ENCODE measurements at regions not wholly inside any gene's neighbourhood (a gene's known extent, or its start where the extent isn't known, plus 50 kb on each side); places are given as distances from the start of the nearest gene placed in this dataset.

- Histone ChIP-seq H3K27me3 (ENCODE audit: low read depth) (no peaks in the 10 kb centered on the region), H3K27ac (replicated peaks) (no peak overlapping the region), H3K9me3 (replicated peaks) (no peaks in the 10 kb centered on the region), H3K36me3 (no peaks in the 10 kb centered on the region), H3K4me3 (no peak overlapping the region), H3K4me1 (peaks cover 19% of the 10 kb centered on the region)
- TF ChIP-seq, protein P1, sequence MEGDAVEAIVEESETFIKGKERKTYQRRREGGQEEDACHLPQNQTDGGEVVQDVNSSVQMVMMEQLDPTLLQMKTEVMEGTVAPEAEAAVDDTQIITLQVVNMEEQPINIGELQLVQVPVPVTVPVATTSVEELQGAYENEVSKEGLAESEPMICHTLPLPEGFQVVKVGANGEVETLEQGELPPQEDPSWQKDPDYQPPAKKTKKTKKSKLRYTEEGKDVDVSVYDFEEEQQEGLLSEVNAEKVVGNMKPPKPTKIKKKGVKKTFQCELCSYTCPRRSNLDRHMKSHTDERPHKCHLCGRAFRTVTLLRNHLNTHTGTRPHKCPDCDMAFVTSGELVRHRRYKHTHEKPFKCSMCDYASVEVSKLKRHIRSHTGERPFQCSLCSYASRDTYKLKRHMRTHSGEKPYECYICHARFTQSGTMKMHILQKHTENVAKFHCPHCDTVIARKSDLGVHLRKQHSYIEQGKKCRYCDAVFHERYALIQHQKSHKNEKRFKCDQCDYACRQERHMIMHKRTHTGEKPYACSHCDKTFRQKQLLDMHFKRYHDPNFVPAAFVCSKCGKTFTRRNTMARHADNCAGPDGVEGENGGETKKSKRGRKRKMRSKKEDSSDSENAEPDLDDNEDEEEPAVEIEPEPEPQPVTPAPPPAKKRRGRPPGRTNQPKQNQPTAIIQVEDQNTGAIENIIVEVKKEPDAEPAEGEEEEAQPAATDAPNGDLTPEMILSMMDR (IDR thresholded peaks at IDR 0.05; ENCODE audit: borderline replicate concordance), result no peak
- intact Hi-C loops (cut with micrococcal nuclease), result no loop called here
- DNase-seq, result no peak
Measured at GRCh38 chr17:83180996-83181481, 101.6 kb downstream of the METRNL start.

GRCh38 chr17:83181991-83182619, 102.7 kb downstream of the METRNL start:
- TF ChIP-seq, protein P1 (IDR thresholded peaks at IDR 0.05; ENCODE audit: borderline replicate concordance), result no peak
- peak overlapping the region; percentile 25 for H3K27ac ChIP-seq (replicated peaks)
- no peaks in the 10 kb centered on the region for H3K9me3 ChIP-seq (replicated peaks)
- peaks cover 19% of the 10 kb centered on the region for H3K4me1 ChIP-seq
- intact Hi-C loops (cut with micrococcal nuclease), result no loop called here
- DNase-seq, result no peak
- no peak overlapping the region for H3K4me3 ChIP-seq
- H3K36me3 ChIP-seq, result no peaks in the 10 kb centered on the region
- H3K27me3 ChIP-seq (ENCODE audit: low read depth), result no peaks in the 10 kb centered on the region

DNA sequence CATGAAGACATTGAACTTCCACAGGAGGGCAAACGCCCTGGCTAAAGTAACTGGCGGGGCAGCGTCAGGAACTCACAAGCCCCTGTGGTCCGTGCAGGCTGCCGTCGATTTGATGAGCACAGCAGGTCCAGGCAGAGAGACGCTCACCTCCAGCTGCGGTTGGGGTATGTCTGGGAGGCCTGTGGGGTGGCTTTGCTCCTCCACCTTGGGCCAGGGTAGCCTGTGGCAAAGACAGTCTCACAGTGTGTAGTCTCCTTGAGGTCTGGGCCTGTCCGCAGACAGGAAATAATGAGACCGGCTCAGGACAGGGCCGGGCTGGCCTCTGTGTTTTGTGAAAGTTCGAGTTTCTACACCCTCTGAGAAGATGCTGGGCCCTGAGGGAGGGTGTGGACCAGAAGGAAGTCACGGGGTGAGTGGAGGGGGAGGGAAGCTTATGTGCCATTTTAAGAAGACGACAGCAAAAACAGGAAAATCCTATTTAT, 103.3 kb downstream of the METRNL start:
- peaks cover under 1% of the 10 kb centered on the region for H3K9me3 ChIP-seq (replicated peaks)
- H3K4me3 ChIP-seq, result no peak overlapping the region
- intact Hi-C loops (cut with micrococcal nuclease), result no loop called here
- TF ChIP-seq, protein P1 (IDR thresholded peaks at IDR 0.05; ENCODE audit: borderline replicate concordance), result no peak
- peaks cover 19% of the 10 kb centered on the region for H3K4me1 ChIP-seq
- H3K36me3 ChIP-seq, result no peaks in the 10 kb centered on the region
- no peak for DNase-seq
- no peaks in the 10 kb centered on the region for H3K27me3 ChIP-seq (ENCODE audit: low read depth)
- peak overlapping the region; percentile 25 for H3K27ac ChIP-seq (replicated peaks)

- Histone ChIP-seq H3K4me1 (peaks cover 19% of the 10 kb centered on the region), H3K27me3 (ENCODE audit: low read depth) (no peaks in the 10 kb centered on the region), H3K4me3 (no peak overlapping the region), H3K9me3 (replicated peaks) (peaks cover 7% of the 10 kb centered on the region), H3K36me3 (no peaks in the 10 kb centered on the region), H3K27ac (replicated peaks) (peak overlapping the region; percentile 25)
- intact Hi-C loops (cut with micrococcal nuclease), result no loop called here
- no peak for DNase-seq
- TF ChIP-seq, protein P1 (IDR thresholded peaks at IDR 0.05; ENCODE audit: borderline replicate concordance), result no peak
Measured at GRCh38 chr17:83183145-83183948, 103.9 kb downstream of the METRNL start.

- TF ChIP-seq, protein P1 (IDR thresholded peaks at IDR 0.05; ENCODE audit: borderline replicate concordance), result no peak
Measured at GRCh38 chr17:83183951-83184506, 104.6 kb downstream of the METRNL start.

More at GRCh38 chr17:83183951-83184506, 104.6 kb downstream of the METRNL start:
- no peak for DNase-seq
- Histone ChIP-seq H3K9me3 (replicated peaks) (peaks cover 11% of the 10 kb centered on the region), H3K27me3 (ENCODE audit: low read depth) (no peaks in the 10 kb centered on the region), H3K36me3 (no peaks in the 10 kb centered on the region), H3K4me3 (no peak overlapping the region), H3K4me1 (peaks cover 19% of the 10 kb centered on the region), H3K27ac (replicated peaks) (peak overlapping the region; percentile 31)
- intact Hi-C loops (cut with micrococcal nuclease), result no loop called here
